H9 (cell line): ENCODE measurements at regions not wholly inside any gene's neighbourhood (a gene's known extent, or its start where the extent isn't known, plus 50 kb on each side); places are given as distances from the start of the nearest gene placed in this dataset.

Experiments
- DNase-seq: peaks from one replicate; pipeline ENCODE4 v3.0.0-alpha.2; 2017
- H2AFZ ChIP-seq: one replicate; pipeline ENCODE4 v1.6.1; 2013; ENCODE audit warnings: mild to moderate bottlenecking, low read length, control low read depth, moderate library complexity
- H2AK5ac ChIP-seq: 2 replicates; pipeline ENCODE4 v1.6.1; 2013; ENCODE audit warnings: low read length, control low read depth, mixed read lengths; ENCODE audit not compliant: insufficient read length
- H2BK120ac ChIP-seq: one replicate; pipeline ENCODE4 v1.6.1; 2013; ENCODE audit warnings: low read depth, mild to moderate bottlenecking, low read length, control low read depth, inconsistent platforms; ENCODE audit not compliant: poor library complexity, severe bottlenecking
- H2BK12ac ChIP-seq: 2 replicates; pipeline ENCODE4 v1.6.1; 2013; ENCODE audit warnings: low read length, control low read depth, mixed read lengths, low read depth; ENCODE audit not compliant: insufficient read length
- H2BK15ac ChIP-seq: 2 replicates; pipeline ENCODE4 v1.6.1; 2013; ENCODE audit warnings: low read depth, low read length, control low read depth
- H2BK20ac ChIP-seq: one replicate; pipeline ENCODE4 v1.6.1; 2013; ENCODE audit warnings: low read depth, mild to moderate bottlenecking, low read length, control low read depth, inconsistent platforms; ENCODE audit not compliant: poor library complexity, severe bottlenecking
- H2BK5ac ChIP-seq: 2 replicates; pipeline ENCODE4 v1.6.1; 2013; ENCODE audit warnings: low read length, control low read depth, mixed read lengths; ENCODE audit not compliant: insufficient read length
- H3K14ac ChIP-seq: 2 replicates; pipeline ENCODE4 v1.6.1; 2013; ENCODE audit warnings: low read length, control low read depth; ENCODE audit not compliant: insufficient read depth
- H3K18ac ChIP-seq: 2 replicates; pipeline ENCODE4 v1.6.1; 2013; ENCODE audit warnings: low read depth, mild to moderate bottlenecking, mixed read lengths, low read length, control low read depth; ENCODE audit not compliant: insufficient read length
- H3K23ac ChIP-seq: 2 replicates; pipeline ENCODE4 v1.6.1; 2013; ENCODE audit warnings: low read length, control low read depth, mixed read lengths, low read depth; ENCODE audit not compliant: insufficient read length
- H3K23me2 ChIP-seq: 2 replicates; pipeline ENCODE4 v1.6.1; 2013; ENCODE audit warnings: low read depth, mild to moderate bottlenecking, mixed read lengths, low read length, control low read depth; ENCODE audit not compliant: insufficient read length, poor library complexity, severe bottlenecking
- H3K27ac ChIP-seq: 2 replicates; pipeline ENCODE4 v1.5.1; 2013; ENCODE audit warnings: low read length, control low read depth, mixed read lengths, low read depth; ENCODE audit not compliant: insufficient read length
- H3K27me3 ChIP-seq: 2 replicates; pipeline ENCODE4 v1.6.1; 2013; ENCODE audit warnings: low read length, control low read depth, inconsistent platforms; ENCODE audit not compliant: insufficient read depth
- H3K4ac ChIP-seq: 2 replicates; pipeline ENCODE4 v1.6.1; 2013; ENCODE audit warnings: low read depth, mild to moderate bottlenecking, control low read depth, inconsistent platforms, low read length, moderate library complexity
- H3K4me1 ChIP-seq: 2 replicates; pipeline ENCODE4 v1.6.1; 2013; ENCODE audit warnings: low read length, control low read depth, inconsistent platforms; ENCODE audit not compliant: insufficient read depth
- H3K4me2 ChIP-seq: 2 replicates; pipeline ENCODE4 v1.6.1; 2013; ENCODE audit warnings: low read length, control low read depth, mixed read lengths; ENCODE audit not compliant: insufficient read length, insufficient read depth
- H3K56ac ChIP-seq: 2 replicates; pipeline ENCODE4 v1.6.1; 2013; ENCODE audit warnings: low read depth, mild to moderate bottlenecking, mixed read lengths, low read length, control low read depth; ENCODE audit not compliant: insufficient read length
- H3K79me1 ChIP-seq: 2 replicates; pipeline ENCODE4 v1.6.1; 2013; ENCODE audit warnings: low read depth, mild to moderate bottlenecking, moderate library complexity, low read length, control low read depth, inconsistent platforms; ENCODE audit not compliant: insufficient read depth, poor library complexity, severe bottlenecking
- H3K79me2 ChIP-seq: 2 replicates; pipeline ENCODE4 v1.6.1; 2013; ENCODE audit warnings: low read length, control low read depth, inconsistent platforms; ENCODE audit not compliant: insufficient read depth
- H3K9ac ChIP-seq: 2 replicates; pipeline ENCODE4 v1.6.1; 2013; ENCODE audit warnings: low read length, control low read depth, mixed read lengths; ENCODE audit not compliant: insufficient read length; ENCODE audit errors: extremely low read depth
- H3K9me3 ChIP-seq: one replicate; pipeline ENCODE4 v1.6.1; 2013; ENCODE audit warnings: low read depth, low read length, inconsistent platforms; ENCODE audit not compliant: control insufficient read depth
- H3T11ph ChIP-seq: one replicate; pipeline ENCODE4 v1.6.1; 2013; ENCODE audit warnings: mild to moderate bottlenecking, low read length, control low read depth, inconsistent platforms
- H4K20me1 ChIP-seq: one replicate; pipeline ENCODE4 v1.6.1; 2013; ENCODE audit not compliant: control insufficient read depth, insufficient read length, insufficient read depth
- H4K5ac ChIP-seq: 2 replicates; pipeline ENCODE4 v1.6.1; 2013; ENCODE audit warnings: low read depth, mild to moderate bottlenecking, mixed read lengths, low read length, control low read depth; ENCODE audit not compliant: insufficient read length
- H4K8ac ChIP-seq: replicated peaks from 2 replicates; pipeline ENCODE4 v1.6.1; 2013; ENCODE audit warnings: low read length, control low read depth, mixed read lengths, low read depth; ENCODE audit not compliant: insufficient read length
- H4K91ac ChIP-seq: 2 replicates; pipeline ENCODE4 v1.6.1; 2013; ENCODE audit warnings: low read depth, mild to moderate bottlenecking, moderate library complexity, mixed read lengths, low read length, control low read depth; ENCODE audit not compliant: insufficient read length
- H3K27ac Mint-ChIP-seq, 3 experiments: 2 replicates in 2 of 3; 3 replicates in 1 of 3; pipeline ENCODE4 v1.8.0; 2020 to 2021; ENCODE audit warnings: mixed read lengths in 3 of 3, mild to moderate bottlenecking in 1 of 3, moderate library complexity in 1 of 3
- H3K27me3 Mint-ChIP-seq: 2 replicates; pipeline ENCODE4 v1.8.0; 2021; ENCODE audit warnings: low read depth, mild to moderate bottlenecking, moderate library complexity, mixed read lengths
- H3K36me3 Mint-ChIP-seq, 3 experiments: 2 replicates in 2 of 3; 3 replicates in 1 of 3; pipeline ENCODE4 v1.8.0; 2020 to 2021; ENCODE audit warnings: low read depth in 3 of 3, mixed read lengths in 3 of 3; ENCODE audit not compliant: insufficient read depth in 1 of 3
- H3K4me1 Mint-ChIP-seq, 2 experiments: 2 replicates each; pipeline ENCODE4 v1.8.0; 2020; ENCODE audit warnings: mixed read lengths in 2 of 2
- H3K4me3 Mint-ChIP-seq, 2 experiments: 2 replicates in 1 of 2; 3 replicates in 1 of 2; pipeline ENCODE4 v1.8.0; 2020 to 2021; ENCODE audit warnings: mild to moderate bottlenecking in 2 of 2, mixed read lengths in 2 of 2, moderate library complexity in 1 of 2
- H3K9me3 Mint-ChIP-seq, 2 experiments: 2 replicates in 1 of 2; 3 replicates in 1 of 2; pipeline ENCODE4 v1.8.0; 2020; ENCODE audit warnings: mild to moderate bottlenecking in 2 of 2, mixed read lengths in 2 of 2, moderate library complexity in 1 of 2
- CTCF ChIP-seq: fragments of 200-600 bp; sonication (generic); conservative IDR thresholded peaks from 3 replicates; pipeline ENCODE4 v1.8.0; 2021; ENCODE audit warnings: antibody characterized with exemption, mild to moderate bottlenecking
- WGBS: extraction: QIAGEN DNeasy Blood & Tissue Kit; methylation state at CpG from one replicate; pipeline ENCODE4 v1.1.7; 2013; ENCODE audit warnings: missing lambda C conversion rate, low lambda C conversion rate, mixed read lengths; ENCODE audit not compliant: insufficient read length; ENCODE audit errors: extremely low coverage; 5-methylcytosine and 5-hydroxymethylcytosine counted together

GRCh38 chr15:47876986-47877385 is 159.7 kb downstream of the SEMA6D start:
- no peak overlapping the region for H2BK15ac ChIP-seq
- H2AK5ac ChIP-seq: no peak overlapping the region
- no peak overlapping the region for H2BK12ac ChIP-seq
- H3K4me1 Mint-ChIP-seq: peaks cover 13 to 19% of the 10 kb centered on the region in 2 experiments
- H3K4me1 ChIP-seq: no peaks in the 10 kb centered on the region; the same call in 1 of the 2 replicates
- H3K14ac ChIP-seq: no peak overlapping the region
- H3K4me3 Mint-ChIP-seq: no peak overlapping the region
- H2BK120ac ChIP-seq: no peak overlapping the region
- no peak overlapping the region for H3K27ac Mint-ChIP-seq
- peaks cover 16% of the 10 kb centered on the region for H3K27me3 Mint-ChIP-seq
- no peak overlapping the region for H3K4ac ChIP-seq
- H3K23me2 ChIP-seq: no peaks in the 10 kb centered on the region
- no peak overlapping the region for H4K5ac ChIP-seq
- H3K23ac ChIP-seq: no peak overlapping the region
- no peak for TF ChIP-seq CTCF
- no peak overlapping the region for H2BK5ac ChIP-seq
- no peak for DNase-seq
- H3K9me3 ChIP-seq: no peaks in the 10 kb centered on the region
- H4K8ac ChIP-seq: no peak overlapping the region
- no CpG with 5 or more reads among the region's 5 CpGs for WGBS
- H3K27ac ChIP-seq: no peak overlapping the region
- no peak overlapping the region for H2AFZ ChIP-seq
- no peaks in the 10 kb centered on the region; a peak in 2 of 5 replicates for H3K9me3 Mint-ChIP-seq
- no peaks in the 10 kb centered on the region for H3K79me2 ChIP-seq
- H3K79me1 ChIP-seq: no peaks in the 10 kb centered on the region
- no peak overlapping the region for H4K91ac ChIP-seq
- no peaks in the 10 kb centered on the region for H4K20me1 ChIP-seq
- no peaks in the 10 kb centered on the region for H3K27me3 ChIP-seq
- H3K4me2 ChIP-seq: no peak overlapping the region
- H3K9ac ChIP-seq: no peak overlapping the region
- no peak overlapping the region for H3T11ph ChIP-seq
- H3K18ac ChIP-seq: no peak overlapping the region
- no peak overlapping the region for H3K56ac ChIP-seq
- no peaks in the 10 kb centered on the region for H3K36me3 Mint-ChIP-seq
- H2BK20ac ChIP-seq: no peak overlapping the region
